Transverse colon (tissue), 3 donors: ENCODE measurements at regions not wholly inside any gene's neighbourhood (a gene's known extent, or its start where the extent isn't known, plus 50 kb on each side); places are given as distances from the start of the nearest gene placed in this dataset.

Source experiments
- CTCF ChIP-seq, 5 experiments: fragments of 200-600 bp in 3 of 5; fragments of 450-650 bp in 2 of 5; sonication (generic) in 3 of 5; IDR thresholded peaks; 1 replicate in 2 of 5; 2 replicates in 3 of 5; pipeline ENCODE4 v1.5.1; 2016 to 2017; ENCODE audit warnings: antibody characterized with exemption in 5 of 5, inconsistent platforms in 3 of 5, mild to moderate bottlenecking in 2 of 5, moderate library complexity in 1 of 5
- EP300 ChIP-seq: sonication (generic); formaldehyde crosslinking; IDR thresholded peaks from one replicate; pipeline ENCODE4 v1.6.1; 2017; ENCODE audit warnings: antibody characterized with exemption, low read depth
- POLR2A ChIP-seq: fragments of 450-650 bp; IDR thresholded peaks from one replicate; pipeline ENCODE4 v1.6.1; 2016; ENCODE audit warnings: antibody characterized with exemption, mild to moderate bottlenecking, moderate library complexity

DNA sequence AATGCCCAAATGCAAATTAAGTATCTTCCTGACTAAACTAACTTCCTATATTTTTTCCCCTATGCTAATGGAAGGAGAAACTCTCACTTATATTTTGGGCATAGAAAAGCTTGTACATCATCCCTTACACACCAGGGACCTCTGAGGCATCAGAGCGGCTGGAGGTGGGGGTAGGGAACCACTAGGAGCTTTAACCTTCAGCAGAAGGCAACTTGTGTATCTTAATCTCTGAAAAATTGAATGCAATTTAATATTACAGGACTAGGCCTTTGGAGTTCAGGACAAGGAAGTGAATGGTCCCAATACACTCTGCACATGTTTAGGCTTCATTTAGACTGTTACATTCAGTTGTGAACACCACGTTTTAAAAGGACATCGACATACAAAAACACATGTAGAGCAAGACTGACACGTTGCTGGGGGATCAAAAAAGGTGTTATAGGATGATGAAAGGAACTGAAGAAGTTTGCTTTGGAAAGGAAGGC lies 85.9 kb downstream of the NAV1 start:
- TF ChIP-seq CTCF (IDR thresholded peaks at IDR 0.05) = no peak
- no peak for TF ChIP-seq POLR2A
- TF ChIP-seq EP300 = no peak
